ENCODE measurements at regions not wholly inside any gene's neighbourhood (a gene's known extent, or its start where the extent isn't known, plus 50 kb on each side); places are given as distances from the start of the nearest gene placed in this dataset.

DNA sequence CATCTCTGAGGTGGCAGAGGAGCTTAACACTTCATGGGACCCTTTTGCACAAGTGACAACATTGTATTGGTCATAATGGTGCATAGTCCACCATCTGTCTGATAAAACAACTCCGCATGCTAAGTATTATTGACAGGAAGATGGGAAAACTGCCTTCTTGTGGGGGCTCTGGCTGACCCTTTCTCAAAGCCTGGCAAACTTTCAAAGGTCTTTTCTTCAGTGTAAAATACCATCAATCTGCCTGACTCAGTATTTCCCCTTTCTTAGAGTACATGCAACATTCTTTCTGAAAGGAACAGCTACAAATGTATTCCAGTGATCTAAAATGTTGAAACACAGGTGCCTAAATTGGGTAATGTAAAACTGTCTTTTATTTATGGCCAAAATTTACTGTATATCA lies 89.1 kb downstream of the NAA11 start:
- H3T11ph ChIP-seq (ENCODE audit: low read length): no peak overlapping the region
- no peak overlapping the region for H3K27ac ChIP-seq (ENCODE audit: insufficient read length, low read depth, low read length)
- no peak overlapping the region for H2AFZ ChIP-seq (ENCODE audit: low read length)
- Mint-ChIP-seq H3K4me1 (peaks cover 5% of the 10 kb centered on the region in 2 experiments), H3K27ac (no peak overlapping the region), H3K27me3 (ENCODE audit: low read depth) (no peaks in the 10 kb centered on the region), H3K4me3 (no peak overlapping the region), H3K9me3 (no peaks in the 10 kb centered on the region), H3K36me3 (ENCODE audit: insufficient read depth in 1 of 3, low read depth in 3 of 3) (no peaks in the 10 kb centered on the region)
- no peaks in the 10 kb centered on the region for H3K4me1 ChIP-seq (ENCODE audit: insufficient read depth, low read length)
- no peaks in the 10 kb centered on the region for H4K20me1 ChIP-seq (ENCODE audit: control insufficient read depth, insufficient read depth, insufficient read length)
- no peak overlapping the region for H3K23ac ChIP-seq (ENCODE audit: insufficient read length, low read depth, low read length)
- no peak for DNase-seq
- no peak overlapping the region for H2BK120ac ChIP-seq (ENCODE audit: low read depth, low read length, poor library complexity, severe bottlenecking)
- H3K56ac ChIP-seq (ENCODE audit: insufficient read length, low read depth, low read length): no peak overlapping the region
- no peak overlapping the region for H4K8ac ChIP-seq (replicated peaks; ENCODE audit: insufficient read length, low read depth, low read length)
- H3K9me3 ChIP-seq (ENCODE audit: control insufficient read depth, low read depth, low read length): no peaks in the 10 kb centered on the region
- H3K4ac ChIP-seq (ENCODE audit: low read depth, low read length): no peak overlapping the region
- TF ChIP-seq CTCF (conservative IDR thresholded peaks at IDR 0.05): no peak
- no peak overlapping the region for H2BK20ac ChIP-seq (ENCODE audit: low read depth, low read length, poor library complexity, severe bottlenecking)
- H3K4me2 ChIP-seq (ENCODE audit: insufficient read depth, insufficient read length, low read length): no peak overlapping the region
- no peak overlapping the region for H2AK5ac ChIP-seq (ENCODE audit: insufficient read length, low read length)
- H2BK12ac ChIP-seq (ENCODE audit: insufficient read length, low read depth, low read length): no peak overlapping the region
- H3K18ac ChIP-seq (ENCODE audit: insufficient read length, low read depth, low read length): no peak overlapping the region
- H3K27me3 ChIP-seq (ENCODE audit: insufficient read depth, low read length): no peaks in the 10 kb centered on the region
- H3K79me1 ChIP-seq (ENCODE audit: insufficient read depth, low read depth, low read length, poor library complexity, severe bottlenecking): no peaks in the 10 kb centered on the region
- H3K79me2 ChIP-seq (ENCODE audit: insufficient read depth, low read length): no peaks in the 10 kb centered on the region
- H4K5ac ChIP-seq (ENCODE audit: insufficient read length, low read depth, low read length): no peak overlapping the region
- no CpG with 5 or more reads among the region's 1 CpG for WGBS (ENCODE audit: extremely low coverage, insufficient read length, low lambda C conversion rate)
- no peak overlapping the region for H3K9ac ChIP-seq (ENCODE audit: extremely low read depth, insufficient read length, low read length)
- no peak overlapping the region for H4K91ac ChIP-seq (ENCODE audit: insufficient read length, low read depth, low read length)
- H2BK5ac ChIP-seq (ENCODE audit: insufficient read length, low read length): no peak overlapping the region
- H3K14ac ChIP-seq (ENCODE audit: insufficient read depth, low read length): no peak overlapping the region
- no peak overlapping the region for H2BK15ac ChIP-seq (ENCODE audit: low read depth, low read length)
- H3K23me2 ChIP-seq (ENCODE audit: insufficient read length, low read depth, low read length, poor library complexity, severe bottlenecking): no peaks in the 10 kb centered on the region

Data from H9 (cell line).